Stimulated activated CD4-positive, alpha-beta T cell treated with anti-CD3 and anti-CD28 coated beads, Interleukin-2, amount 100 ng/mL, for 4 hours (primary cell): ENCODE measurements at regions not wholly inside any gene's neighbourhood (a gene's known extent, or its start where the extent isn't known, plus 50 kb on each side); places are given as distances from the start of the nearest gene placed in this dataset.
A peak's percentile ranks its signal among the peaks of the same experiment; 100 is the strongest.

ENCODE experiments used
- DNase-seq: peaks from one replicate; pipeline ENCODE4 v3.0.0-alpha.2; 2020; ENCODE audit warnings: low read depth

- no peak for DNase-seq
These were observed 56.1 kb downstream of the RMI2 start for GRCh38 chr16:11401161-11402050.

DNA sequence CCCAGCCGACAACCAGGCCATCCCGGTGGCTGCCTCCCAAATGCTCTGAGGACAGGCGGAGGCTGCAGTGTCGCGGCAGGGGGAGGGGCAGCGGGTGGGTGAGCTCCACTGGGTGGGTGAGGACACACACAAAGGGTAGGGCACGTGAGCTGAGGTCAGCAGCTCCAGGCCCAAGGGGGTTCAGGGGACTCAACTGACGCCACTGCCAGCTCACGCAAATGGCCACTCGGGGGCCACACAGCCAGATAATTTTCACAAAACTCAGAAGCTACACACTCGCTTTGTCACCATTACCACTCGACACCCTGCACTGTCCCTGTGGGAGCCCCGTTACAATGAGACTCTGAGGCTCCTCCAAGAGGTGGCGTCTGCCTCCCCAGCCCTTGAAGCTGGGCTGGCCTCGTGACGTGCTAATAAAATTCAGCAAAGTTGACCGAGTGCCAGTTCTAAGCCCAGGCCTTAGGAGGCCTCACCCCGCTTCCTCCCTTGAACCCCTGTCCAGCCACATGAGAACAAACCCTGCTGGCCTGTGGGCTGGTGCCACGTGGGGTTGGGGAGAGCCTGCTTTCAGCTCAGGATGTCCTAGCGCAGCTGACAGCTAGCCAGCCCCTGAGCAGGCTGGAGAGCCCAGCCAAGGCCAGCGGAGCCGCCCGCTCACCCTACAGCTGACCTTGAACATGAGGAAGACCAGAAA lies 56.9 kb downstream of the RMI2 start:
- no peak for DNase-seq

DNA sequence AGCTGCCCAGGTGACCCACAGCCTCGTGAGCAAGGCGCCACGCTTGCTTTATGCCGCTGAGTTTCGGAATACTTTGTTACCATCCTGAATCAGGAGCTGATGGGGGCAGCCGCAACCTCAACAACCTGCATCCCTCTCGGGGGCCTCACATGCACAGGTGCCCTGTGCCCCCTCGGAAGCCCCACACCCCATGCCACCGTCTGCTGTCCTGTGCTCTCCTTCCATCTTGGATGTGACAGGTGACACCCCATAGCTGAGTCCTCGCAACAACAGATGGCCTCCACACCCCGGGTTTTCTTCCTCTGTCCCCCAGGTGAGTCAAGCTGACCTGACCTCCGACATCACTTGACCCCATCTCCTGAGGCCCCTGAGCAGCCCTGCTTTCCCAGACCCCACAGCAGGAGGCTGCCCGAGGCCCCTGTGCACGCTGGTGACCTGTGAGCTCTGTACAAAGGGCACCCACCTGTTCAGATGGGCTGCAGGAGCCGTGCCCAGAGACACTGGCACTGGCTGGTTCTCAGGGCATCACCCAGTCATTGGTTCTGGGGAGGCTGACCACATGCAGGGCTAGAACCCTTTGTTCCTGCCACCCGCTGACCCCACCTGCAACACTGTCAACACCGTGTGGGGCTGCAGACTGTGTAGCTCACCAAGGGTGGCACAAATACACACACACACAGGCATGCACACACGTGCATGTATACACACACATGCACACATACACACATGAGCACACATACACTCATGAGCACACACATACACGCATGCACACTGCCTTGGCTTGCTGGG lies 57.7 kb downstream of the RMI2 start:
- DNase-seq = no peak

- no peak for DNase-seq
These were observed 58.2 kb downstream of the RMI2 start for GRCh38 chr16:11403534-11403795.

GRCh38 chr16:11403920-11404319 lies 58.7 kb downstream of the RMI2 start:
- DNase-seq = no peak

GRCh38 chr16:11404603-11405002 lies 59.3 kb downstream of the RMI2 start:
- DNase-seq = no peak

GRCh38 chr16:11405331-11406176 lies 60.3 kb downstream of the RMI2 start:
- DNase-seq = no peak

DNA sequence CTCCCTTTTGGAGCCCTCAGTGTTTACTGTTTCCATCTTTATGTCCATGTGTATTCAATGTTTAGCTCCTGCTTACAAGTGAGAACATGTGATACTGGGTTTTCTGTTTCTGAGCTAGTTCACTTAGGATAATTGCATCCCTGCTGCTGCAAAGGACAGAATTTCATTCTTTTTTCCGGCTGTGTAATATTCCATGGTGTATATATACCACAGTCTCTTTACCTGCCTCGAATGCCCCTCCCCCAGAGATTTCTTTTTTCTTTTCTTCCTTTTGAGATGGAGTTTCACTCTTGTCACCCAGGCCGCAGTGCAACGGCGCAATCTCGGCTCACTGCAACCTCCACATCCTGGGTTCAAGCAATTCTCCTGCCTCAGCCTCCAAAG lies 60.9 kb downstream of the RMI2 start:
- no peak for DNase-seq

DNA sequence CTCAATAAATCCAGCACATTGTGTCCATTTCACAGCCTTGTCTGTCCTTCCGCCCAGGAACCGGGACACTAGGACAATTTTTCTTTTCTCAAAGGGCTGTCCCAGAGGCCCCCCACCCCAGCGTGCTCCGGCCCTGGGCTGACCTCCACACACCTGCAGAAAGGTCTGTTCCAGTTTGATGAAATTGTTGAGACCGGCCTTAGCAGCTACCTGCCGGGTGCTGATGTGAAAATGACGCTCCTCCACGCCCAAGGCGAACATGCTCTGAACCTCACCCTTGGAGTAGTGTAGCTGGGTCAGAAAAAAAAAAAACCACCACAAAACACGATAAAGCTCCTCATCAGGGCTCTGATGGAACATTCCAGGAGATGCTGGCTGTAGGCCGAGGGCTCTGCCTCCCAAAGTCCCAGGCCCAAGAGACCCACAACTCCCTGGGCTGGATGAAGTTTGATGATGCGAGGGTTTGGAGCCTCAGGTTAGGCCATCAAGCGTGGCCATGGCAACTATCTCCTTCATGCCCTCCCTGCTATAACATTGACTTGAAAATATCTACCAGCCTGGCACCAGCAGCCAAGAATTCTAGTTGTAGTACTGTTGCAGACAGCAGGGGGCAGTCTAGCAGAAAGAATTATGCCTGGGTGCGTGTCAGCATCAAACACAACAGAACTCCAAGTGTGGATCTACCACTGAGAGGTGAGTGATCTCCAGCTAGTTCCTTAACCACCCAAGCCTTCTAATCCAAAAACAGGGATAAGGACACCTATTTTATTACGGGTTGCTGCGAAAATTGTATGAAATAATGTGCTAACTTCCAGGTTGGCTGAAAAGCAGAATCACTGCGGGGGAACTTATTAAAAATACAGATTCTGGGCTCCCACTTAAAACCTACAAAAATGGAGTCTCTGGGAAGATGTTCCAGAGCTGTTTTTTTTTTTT lies 62.1 kb downstream of the RMI2 start:
- peak; percentile 40 for DNase-seq

DNA sequence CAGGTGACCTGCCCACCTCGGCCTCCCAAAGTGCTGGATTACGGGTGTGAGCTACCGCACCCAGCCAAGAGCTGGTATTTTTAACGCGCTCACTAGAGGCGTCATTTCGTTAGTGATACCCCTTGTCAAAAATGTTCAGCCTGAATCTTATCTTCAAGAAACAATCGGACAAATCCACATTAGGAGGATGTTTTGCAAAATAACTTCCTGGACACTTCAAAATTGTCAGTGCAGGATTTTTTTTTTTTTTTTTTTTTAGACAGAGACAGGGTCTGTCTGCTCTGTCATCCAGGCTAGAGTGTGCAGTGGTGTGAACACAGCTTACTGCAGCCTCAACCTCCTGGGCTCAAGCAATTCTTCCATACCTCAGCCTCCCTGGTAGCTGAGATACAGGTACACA lies 63.0 kb downstream of the RMI2 start:
- no peak for DNase-seq

- DNase-seq = no peak
These were observed 64.1 kb downstream of the RMI2 start for GRCh38 chr16:11409398-11409797.

GRCh38 chr16:11410376-11411058 lies 65.3 kb downstream of the RMI2 start:
- no peak for DNase-seq

DNA sequence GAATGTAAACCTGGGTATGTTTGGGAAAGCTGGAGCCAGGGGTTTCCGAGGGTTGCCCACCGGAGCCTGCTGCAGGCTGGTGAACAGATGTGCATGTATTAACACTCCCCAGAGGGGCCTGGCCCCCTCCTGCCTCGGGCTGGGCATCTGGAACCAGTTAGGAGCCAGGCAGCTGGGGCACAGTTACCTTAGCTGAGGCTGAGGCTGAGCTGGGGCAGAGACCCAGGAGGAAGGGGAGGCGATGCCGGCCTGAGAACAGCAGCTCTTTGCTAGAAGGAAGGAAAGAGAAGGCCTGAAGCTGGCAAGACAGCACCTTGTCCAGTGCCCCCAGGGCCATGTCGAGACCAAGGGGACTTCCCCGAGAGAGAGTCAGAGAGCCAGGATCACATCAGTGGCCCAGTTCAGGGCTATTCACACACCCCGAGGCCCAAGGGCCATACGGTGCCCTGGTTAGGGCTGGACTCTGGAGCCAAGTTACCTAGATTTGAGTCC lies 65.8 kb downstream of the RMI2 start:
- DNase-seq = no peak

- DNase-seq = no peak
These were observed 67.1 kb downstream of the RMI2 start for GRCh38 chr16:11412175-11412904.

- no peak for DNase-seq
These were observed 68.0 kb downstream of the RMI2 start for GRCh38 chr16:11412965-11413887.

GRCh38 chr16:11413907-11414595 lies 68.8 kb downstream of the RMI2 start:
- no peak for DNase-seq
